IMR-90 (cell line): ENCODE measurements at regions not wholly inside any gene's neighbourhood (a gene's known extent, or its start where the extent isn't known, plus 50 kb on each side); places are given as distances from the start of the nearest gene placed in this dataset.

ENCODE experiments used
- ATAC-seq: fragments of 200-7000 bp; cut with Tn5 transposase; 2 replicates; pipeline ENCODE4 v1.9.1; 2020; ENCODE audit warnings: low read depth, mild to moderate bottlenecking, moderate library complexity
- BruUV-seq: library from RNA; stranded (reverse); fragments of 400-500 nt; replicated peaks from 2 replicates; lab custom pipeline; 2021; lab: Mats Ljungman, UMichigan
- CTCF ChIA-PET: fragments of 300-600 bp; formaldehyde crosslinking; extraction: SDS; loops from one replicate; lab custom pipeline; 2021; ENCODE audit warnings: antibody characterized with exemption; lab: Yijun Ruan, JAX
- POLR2A ChIA-PET: fragments of 300-600 bp; sonication (Branson Sonifier 250); formaldehyde crosslinking; loops from one replicate; lab custom pipeline; 2022; ENCODE audit warnings: antibody characterized with exemption; ENCODE audit not compliant: unreplicated experiment; lab: Charles Lee
- DNase-seq: peaks from one replicate; pipeline ENCODE4 v3.0.0; 2013
- H2AFZ ChIP-seq: replicated peaks from 2 replicates; pipeline ENCODE3; 2013; ENCODE audit warnings: low read length, mild to moderate bottlenecking; ENCODE audit not compliant: poor library complexity
- H2AK5ac ChIP-seq: 2 replicates; pipeline ENCODE4 v1.6.1; 2013; ENCODE audit warnings: low read depth, low read length, inconsistent platforms
- H2AK9ac ChIP-seq: replicated peaks from 2 replicates; pipeline ENCODE3; 2013; ENCODE audit warnings: mild to moderate bottlenecking, low read depth, low read length, moderate library complexity; ENCODE audit not compliant: poor library complexity
- H2BK120ac ChIP-seq: 2 replicates; pipeline ENCODE4 v1.6.1; 2013; ENCODE audit warnings: low read depth, low read length, inconsistent platforms
- H2BK15ac ChIP-seq: 3 replicates; pipeline ENCODE4 v1.6.1; 2013; ENCODE audit warnings: low read depth, low read length, inconsistent platforms
- H2BK20ac ChIP-seq: 2 replicates; pipeline ENCODE4 v1.6.1; 2013; ENCODE audit warnings: low read depth, mild to moderate bottlenecking, inconsistent platforms, low read length, moderate library complexity
- H2BK5ac ChIP-seq: 2 replicates; pipeline ENCODE4 v1.6.1; 2013; ENCODE audit warnings: mild to moderate bottlenecking, low read depth, low read length, inconsistent platforms; ENCODE audit not compliant: poor library complexity, severe bottlenecking
- H3K14ac ChIP-seq: replicated peaks from 2 replicates; pipeline ENCODE4 v1.6.1; 2013; ENCODE audit warnings: low read depth, low read length, inconsistent platforms
- H3K18ac ChIP-seq: 2 replicates; pipeline ENCODE4 v1.6.1; 2013; ENCODE audit warnings: low read depth, low read length, control low read depth
- H3K23ac ChIP-seq: 2 replicates; pipeline ENCODE4 v1.6.1; 2013; ENCODE audit warnings: low read depth, low read length, inconsistent platforms
- H3K27ac ChIP-seq: 2 replicates; pipeline ENCODE4 v1.5.1; 2013; ENCODE audit warnings: mild to moderate bottlenecking, control low read depth, low read length; ENCODE audit not compliant: insufficient read depth
- H3K27me3 ChIP-seq: 2 replicates; pipeline ENCODE4 v1.6.1; 2013; ENCODE audit warnings: low read length; ENCODE audit not compliant: control insufficient read depth, insufficient read depth
- H3K36me3 ChIP-seq: 2 replicates; pipeline ENCODE4 v1.6.1; 2013; ENCODE audit warnings: low read length, mixed read lengths; ENCODE audit not compliant: control insufficient read depth, insufficient read depth
- H3K4ac ChIP-seq: 2 replicates; pipeline ENCODE4 v1.6.1; 2013; ENCODE audit warnings: low read depth, low read length, inconsistent platforms
- H3K4me1 ChIP-seq: 2 replicates; pipeline ENCODE4 v1.6.1; 2013; ENCODE audit warnings: low read length, mixed read lengths; ENCODE audit not compliant: control insufficient read depth, insufficient read depth
- H3K4me2 ChIP-seq: 2 replicates; pipeline ENCODE4 v1.6.1; 2013; ENCODE audit warnings: low read depth, mild to moderate bottlenecking, control low read depth, low read length, moderate library complexity
- H3K4me3 ChIP-seq: 2 replicates; pipeline ENCODE4 v1.5.1; 2013; ENCODE audit warnings: low read depth, mild to moderate bottlenecking, control low read depth, low read length, moderate library complexity; ENCODE audit not compliant: insufficient read depth
- H3K56ac ChIP-seq: 2 replicates; pipeline ENCODE4 v1.6.1; 2013; ENCODE audit warnings: low read length, inconsistent platforms; ENCODE audit not compliant: insufficient read depth; ENCODE audit errors: extremely low read depth
- H3K79me1 ChIP-seq, 2 experiments: 2 replicates each; pipeline ENCODE4 v1.6.1; 2013; ENCODE audit warnings: low read length in 2 of 2, inconsistent platforms in 1 of 2, low read depth in 1 of 2
- H3K9ac ChIP-seq: 2 replicates; pipeline ENCODE4 v1.6.1; 2013; ENCODE audit warnings: low read depth, low read length, control low read depth
- H3K9me1 ChIP-seq: 2 replicates; pipeline ENCODE4 v1.6.1; 2013; ENCODE audit warnings: low read length, inconsistent platforms; ENCODE audit not compliant: insufficient read depth
- H3K9me3 ChIP-seq: 2 replicates; pipeline ENCODE4 v1.6.1; 2013; ENCODE audit warnings: low read length; ENCODE audit not compliant: control insufficient read depth, insufficient read depth
- H4K20me1 ChIP-seq: 2 replicates; pipeline ENCODE4 v1.6.1; 2013; ENCODE audit warnings: low read length, inconsistent platforms; ENCODE audit not compliant: insufficient read depth
- H4K5ac ChIP-seq: 2 replicates; pipeline ENCODE4 v1.6.1; 2013; ENCODE audit warnings: mild to moderate bottlenecking, low read depth, low read length, control low read depth
- H4K8ac ChIP-seq, 2 experiments: 2 replicates each; pipeline ENCODE4 v1.6.1; 2013; ENCODE audit warnings: low read depth in 2 of 2, low read length in 2 of 2, control low read depth in 1 of 2, inconsistent platforms in 1 of 2
- H4K91ac ChIP-seq: 2 replicates; pipeline ENCODE4 v1.6.1; 2013; ENCODE audit warnings: low read depth, low read length, inconsistent platforms; ENCODE audit not compliant: insufficient read depth
- BHLHE40 ChIP-seq: fragments of 150-350 bp; IDR thresholded peaks from 2 replicates; pipeline ENCODE4 v1.6.1; 2016; ENCODE audit warnings: mild to moderate bottlenecking, low read depth, low read length
- CHD1 ChIP-seq: IDR thresholded peaks from 2 replicates; pipeline ENCODE4 v1.6.1; 2012; ENCODE audit warnings: low read depth, low read length, improper control_type of control experiment
- FOS ChIP-seq: fragments of 150-350 bp; IDR thresholded peaks from 2 replicates; pipeline ENCODE4 v1.6.1; 2016; ENCODE audit warnings: low read depth, low read length
- MAFK ChIP-seq: IDR thresholded peaks from 2 replicates; pipeline ENCODE4 v1.6.1; 2012; ENCODE audit warnings: low read depth, low read length, improper control_type of control experiment
- MAZ ChIP-seq: IDR thresholded peaks from 2 replicates; pipeline ENCODE4 v1.6.1; 2012; ENCODE audit warnings: low read depth, mild to moderate bottlenecking, low read length, improper control_type of control experiment, moderate library complexity, borderline replicate concordance
- NFE2L2 ChIP-seq: fragments of 150-350 bp; IDR thresholded peaks from 2 replicates; pipeline ENCODE4 v1.6.1; 2016; ENCODE audit warnings: low read depth, mild to moderate bottlenecking, low read length
- POLR2A ChIP-seq: IDR thresholded peaks from 2 replicates; pipeline ENCODE4 v1.6.1; 2012; ENCODE audit warnings: mild to moderate bottlenecking, low read depth, low read length
- RAD21 ChIP-seq: IDR thresholded peaks from 2 replicates; pipeline ENCODE4 v1.6.1; 2012; ENCODE audit warnings: low read length, improper control_type of control experiment
- RFX5 ChIP-seq: IDR thresholded peaks from 2 replicates; pipeline ENCODE4 v1.8.0; 2012; ENCODE audit warnings: low read depth, mild to moderate bottlenecking, low read length, moderate library complexity
- SMC3 ChIP-seq: fragments of 150-350 bp; IDR thresholded peaks from 2 replicates; pipeline ENCODE4 v1.6.1; 2016; ENCODE audit warnings: low read depth, mild to moderate bottlenecking, antibody characterized with exemption, low read length, moderate library complexity
- USF2 ChIP-seq: fragments of 150-350 bp; IDR thresholded peaks from 2 replicates; pipeline ENCODE4 v1.6.1; 2017; ENCODE audit warnings: mild to moderate bottlenecking, antibody characterized with exemption, low read length, low read depth
- WGBS, 2 experiments: methylation state at CpG; one replicate each; pipeline versions ENCODE4 v1.1.5 to v1.1.7; 2013; ENCODE audit warnings: missing lambda C conversion rate in 2 of 2; ENCODE audit not compliant: insufficient read length in 1 of 2; ENCODE audit errors: extremely low coverage in 2 of 2; 5-methylcytosine and 5-hydroxymethylcytosine counted together
- dilution Hi-C: fragments of 300-500 bp; cut with HindIII; formaldehyde crosslinking; loops from one replicate; pipeline ENCODE4 v1.14.3; 2018; ENCODE audit warnings: low sequenced_read_pairs; ENCODE audit not compliant: unreplicated experiment
- in situ Hi-C: fragments of 300-500 bp; cut with MboI; formaldehyde crosslinking; loops from 3 replicates; pipeline ENCODE4 v1.14.3; 2019; ENCODE audit warnings: low sequenced_read_pairs, inconsistent platforms, mixed read lengths
- intact Hi-C: fragments of 100-400 bp; cut with micrococcal nuclease; formaldehyde crosslinking; loops from 2 replicates; pipeline ENCODE4 v1.10.0; 2022
- TF ChIP-seq, protein P1 (sequence below): fragments of 150-350 bp; IDR thresholded peaks from 2 replicates; pipeline ENCODE4 v1.6.1; 2016; ENCODE audit warnings: low read depth, mild to moderate bottlenecking, low read length, moderate library complexity, borderline replicate concordance

- peaks cover 24% of the 10 kb centered on the region for H3K27me3 ChIP-seq
- no peak overlapping the region for H2BK5ac ChIP-seq
- no peaks in the 10 kb centered on the region; the same call in 1 of the 2 replicates for H3K9me3 ChIP-seq
- H2BK20ac ChIP-seq: no peak overlapping the region
- H2AFZ ChIP-seq: no peak overlapping the region
- H3K9ac ChIP-seq: no peak overlapping the region
- H3K4me1 ChIP-seq: no peaks in the 10 kb centered on the region
- peaks cover 3% of the 10 kb centered on the region; the same call in 1 of the 2 replicates for H3K9me1 ChIP-seq
- no peak overlapping the region for H2BK120ac ChIP-seq
- ATAC-seq: no peak
- H2AK5ac ChIP-seq: no peak overlapping the region
- no peaks in the 10 kb centered on the region for H3K36me3 ChIP-seq
- H4K20me1 ChIP-seq: no peaks in the 10 kb centered on the region
- H3K79me1 ChIP-seq: no peaks in the 10 kb centered on the region
- POLR2A ChIA-PET: no interaction called here
- H3K18ac ChIP-seq: no peak overlapping the region
- TF ChIP-seq CHD1 (no peak), SMC3 (no peak), MAFK (no peak), RAD21 (no peak), BHLHE40 (no peak), FOS (no peak), POLR2A (no peak), MAZ (no peak), RFX5 (no peak), NFE2L2 (no peak), USF2 (no peak)
- TF ChIP-seq, protein P1, sequence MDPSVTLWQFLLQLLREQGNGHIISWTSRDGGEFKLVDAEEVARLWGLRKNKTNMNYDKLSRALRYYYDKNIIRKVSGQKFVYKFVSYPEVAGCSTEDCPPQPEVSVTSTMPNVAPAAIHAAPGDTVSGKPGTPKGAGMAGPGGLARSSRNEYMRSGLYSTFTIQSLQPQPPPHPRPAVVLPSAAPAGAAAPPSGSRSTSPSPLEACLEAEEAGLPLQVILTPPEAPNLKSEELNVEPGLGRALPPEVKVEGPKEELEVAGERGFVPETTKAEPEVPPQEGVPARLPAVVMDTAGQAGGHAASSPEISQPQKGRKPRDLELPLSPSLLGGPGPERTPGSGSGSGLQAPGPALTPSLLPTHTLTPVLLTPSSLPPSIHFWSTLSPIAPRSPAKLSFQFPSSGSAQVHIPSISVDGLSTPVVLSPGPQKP: no peak
- dilution Hi-C loops: no loop called here
- intact Hi-C loops: loop anchor here (5.0 to 10.0 kb wide), 2 partner anchors 127 to 325 kb away; no protein-coding TSS in a partner anchor
- no peak overlapping the region for H3K14ac ChIP-seq
- no peak overlapping the region for H3K56ac ChIP-seq
- no peak overlapping the region for H3K23ac ChIP-seq
- CTCF ChIA-PET: no interaction called here
- H3K4me3 ChIP-seq: no peak overlapping the region
- DNase-seq: no peak
- WGBS, 2 experiments: 41% methylated on average over 3 of the region's 3 CpGs; no CpG with 5 or more reads in 1 of the 2 experiments
- no peak overlapping the region for H3K27ac ChIP-seq
- no peak overlapping the region for H2BK15ac ChIP-seq
- H4K5ac ChIP-seq: no peak overlapping the region
- H2AK9ac ChIP-seq: no peak overlapping the region
- H3K4ac ChIP-seq: no peak overlapping the region
- H3K4me2 ChIP-seq: no peak overlapping the region
- BruUV-seq: no TSS peak
- no peak overlapping the region for H4K8ac ChIP-seq
- no peak overlapping the region for H4K91ac ChIP-seq
- in situ Hi-C loops: no loop called here
Observed at GRCh38 chr20:63057171-63058117, 50.7 kb upstream of the BHLHE23 start.
